Right lobe of liver (tissue), 6 donors: ENCODE measurements at regions not wholly inside any gene's neighbourhood (a gene's known extent, or its start where the extent isn't known, plus 50 kb on each side); places are given as distances from the start of the nearest gene placed in this dataset.

Experiments used
- ATAC-seq, 4 donors: fragments of 200-7000 bp; cut with Tn5 transposase; one replicate each; pipeline ENCODE4 v1.9.1; 2020; ENCODE audit warnings: mild to moderate bottlenecking in 4 of 4, moderate library complexity in 4 of 4
- DNase-seq, 3 donors: peaks; one replicate each; pipeline ENCODE4 v3.0.0-alpha.2; 2020
- H3K27ac ChIP-seq, 3 donors: fragments of 200-600 bp; one replicate each; pipeline ENCODE4 v1.8.0; 2022
- H3K27me3 ChIP-seq, 2 donors: fragments of 200-600 bp; one replicate each; pipeline ENCODE4 v1.8.0; 2022
- H3K36me3 ChIP-seq, 4 donors: fragments of 200-600 bp; sonication (generic) in 1 of 4; one replicate each; pipeline versions ENCODE4 v1.5.1 to v1.8.0; 2017 to 2022; ENCODE audit warnings: control low read depth in 1 of 4
- H3K4me1 ChIP-seq, 4 donors: fragments of 200-600 bp; sonication (generic) in 1 of 4; one replicate each; pipeline versions ENCODE4 v1.5.1 to v1.8.0; 2017 to 2022; ENCODE audit warnings: control low read depth in 1 of 4
- H3K4me3 ChIP-seq, 3 donors: fragments of 200-600 bp; one replicate each; pipeline ENCODE4 v1.8.0; 2022
- H3K9me3 ChIP-seq, 4 donors: fragments of 200-600 bp; sonication (generic) in 1 of 4; one replicate each; pipeline versions ENCODE4 v1.5.1 to v1.8.0; 2017 to 2022; ENCODE audit warnings: control low read depth in 1 of 4
- POLR2A ChIP-seq: fragments of 450-650 bp; IDR thresholded peaks from one replicate; pipeline ENCODE4 v1.6.1; 2017; ENCODE audit warnings: antibody characterized with exemption, mild to moderate bottlenecking
- WGBS: methylation state at CpG from one replicate; pipeline ENCODE4 v1.1.6; 2018; ENCODE audit warnings: low coverage, low lambda C conversion rate; ENCODE audit not compliant: insufficient coverage; ENCODE audit errors: missing lambda C conversion rate; 5-methylcytosine and 5-hydroxymethylcytosine counted together
- intact Hi-C, 2 donors: fragments of 100-400 bp; cut with DNase I; formaldehyde crosslinking; loops; one replicate each; pipeline versions ENCODE4 v1.11.2 to v1.14.1; 2022
- TF ChIP-seq, protein P1 (sequence below), 4 donors: fragments of 200-600 bp in 3 of 4; fragments of 450-650 bp in 1 of 4; IDR thresholded peaks; one replicate each; pipeline versions ENCODE4 v1.5.1 to v1.8.0; 2016 to 2022; ENCODE audit warnings: antibody characterized with exemption in 4 of 4, mild to moderate bottlenecking in 2 of 4
- donor health status: DM: no; HTN: yes; CAD: no.
- donor health status: DM: no; HTN: no; CAD: no.
- donor health status: DM: no; HTN: no; CAD: no.
- donor health status: DM: no; HTN: yes; CAD: no.
- donor health status: DM: no; HTN: yes; CAD: no.

DNA sequence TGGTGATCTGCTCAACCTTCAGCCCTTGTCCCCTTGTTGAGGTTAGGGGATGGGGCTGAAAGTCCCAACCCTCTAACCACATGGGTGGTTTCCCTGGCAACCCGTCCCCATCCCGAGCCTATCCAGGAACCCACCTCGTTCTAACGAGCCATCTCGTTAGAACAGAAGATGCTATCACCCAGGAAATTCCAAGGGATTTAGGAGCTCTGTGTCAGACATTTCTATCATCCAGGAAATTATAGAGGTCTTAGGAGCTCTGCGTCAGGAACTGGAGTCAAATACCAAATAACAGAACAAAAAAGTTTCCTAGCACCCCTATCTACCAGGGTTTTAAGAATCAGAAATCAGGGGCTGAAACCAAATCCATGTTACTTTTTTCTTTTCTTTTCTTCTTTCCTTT lies 90.3 kb upstream of the LCLAT1 start:
- TF ChIP-seq, protein P1, sequence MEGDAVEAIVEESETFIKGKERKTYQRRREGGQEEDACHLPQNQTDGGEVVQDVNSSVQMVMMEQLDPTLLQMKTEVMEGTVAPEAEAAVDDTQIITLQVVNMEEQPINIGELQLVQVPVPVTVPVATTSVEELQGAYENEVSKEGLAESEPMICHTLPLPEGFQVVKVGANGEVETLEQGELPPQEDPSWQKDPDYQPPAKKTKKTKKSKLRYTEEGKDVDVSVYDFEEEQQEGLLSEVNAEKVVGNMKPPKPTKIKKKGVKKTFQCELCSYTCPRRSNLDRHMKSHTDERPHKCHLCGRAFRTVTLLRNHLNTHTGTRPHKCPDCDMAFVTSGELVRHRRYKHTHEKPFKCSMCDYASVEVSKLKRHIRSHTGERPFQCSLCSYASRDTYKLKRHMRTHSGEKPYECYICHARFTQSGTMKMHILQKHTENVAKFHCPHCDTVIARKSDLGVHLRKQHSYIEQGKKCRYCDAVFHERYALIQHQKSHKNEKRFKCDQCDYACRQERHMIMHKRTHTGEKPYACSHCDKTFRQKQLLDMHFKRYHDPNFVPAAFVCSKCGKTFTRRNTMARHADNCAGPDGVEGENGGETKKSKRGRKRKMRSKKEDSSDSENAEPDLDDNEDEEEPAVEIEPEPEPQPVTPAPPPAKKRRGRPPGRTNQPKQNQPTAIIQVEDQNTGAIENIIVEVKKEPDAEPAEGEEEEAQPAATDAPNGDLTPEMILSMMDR (IDR thresholded peaks at IDR 0.05): no peak
- no peak for TF ChIP-seq POLR2A
- H3K9me3 ChIP-seq: no peaks in the 10 kb centered on the region
- H3K4me1 ChIP-seq: no peaks in the 10 kb centered on the region
- ATAC-seq: no peak
- no peaks in the 10 kb centered on the region for H3K27me3 ChIP-seq
- intact Hi-C loops: no loop called here
- no peak overlapping the region for H3K4me3 ChIP-seq
- WGBS: 44% methylated on average over 6 of the region's 6 CpGs
- no peak for DNase-seq
- no peak overlapping the region for H3K27ac ChIP-seq
- no peaks in the 10 kb centered on the region for H3K36me3 ChIP-seq

- H3K27me3 ChIP-seq: no peaks in the 10 kb centered on the region
- no peak for ATAC-seq
- no peak overlapping the region for H3K4me3 ChIP-seq
- TF ChIP-seq, protein P1 (IDR thresholded peaks at IDR 0.05): no peak
- TF ChIP-seq POLR2A: no peak
- WGBS: 56% methylated on average over 5 of the region's 5 CpGs
- no peak overlapping the region for H3K27ac ChIP-seq
- H3K36me3 ChIP-seq: no peaks in the 10 kb centered on the region
- intact Hi-C loops: no loop called here
- no peaks in the 10 kb centered on the region for H3K9me3 ChIP-seq
- H3K4me1 ChIP-seq: no peaks in the 10 kb centered on the region
- no peak for DNase-seq
These were observed 88.7 kb upstream of the LCLAT1 start for GRCh38 chr2:30358351-30358750.

DNA sequence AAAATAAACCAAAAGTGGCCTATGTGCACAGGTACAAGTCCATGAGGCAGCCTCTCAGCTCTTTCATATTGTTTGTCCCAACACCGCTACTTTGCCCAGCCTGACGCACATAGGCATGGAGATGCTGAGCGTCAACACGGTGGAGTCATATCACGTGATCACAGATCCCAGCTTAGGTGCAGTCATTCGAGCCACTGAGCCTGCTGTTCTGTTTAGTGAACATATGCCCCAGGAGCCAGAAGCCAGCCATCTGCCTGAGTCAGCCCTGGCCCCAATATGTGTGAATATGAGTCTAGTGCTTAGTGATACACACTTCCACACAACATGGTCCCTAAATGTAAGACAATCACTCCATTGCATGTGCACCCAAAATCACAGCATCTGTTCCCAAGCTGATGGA lies 88.2 kb upstream of the LCLAT1 start:
- Histone ChIP-seq H3K4me1 (no peaks in the 10 kb centered on the region), H3K4me3 (no peak overlapping the region), H3K27ac (no peak overlapping the region), H3K36me3 (no peaks in the 10 kb centered on the region), H3K9me3 (no peaks in the 10 kb centered on the region), H3K27me3 (no peaks in the 10 kb centered on the region)
- ATAC-seq (no peak), DNase-seq (no peak)
- TF ChIP-seq POLR2A: no peak
- TF ChIP-seq, protein P1 (IDR thresholded peaks at IDR 0.05): no peak
- WGBS: 79% methylated on average over 6 of the region's 6 CpGs
- intact Hi-C loops: no loop called here

- ATAC-seq (peak; percentile 68 to 84 (median 80)), DNase-seq (peak; percentile 39 to 62 (median 55))
- no peak overlapping the region for H3K4me3 ChIP-seq
- TF ChIP-seq, protein P1 (IDR thresholded peaks at IDR 0.05): no peak
- no peak for TF ChIP-seq POLR2A
- H3K9me3 ChIP-seq: no peaks in the 10 kb centered on the region
- H3K4me1 ChIP-seq: no peaks in the 10 kb centered on the region
- H3K27me3 ChIP-seq: no peaks in the 10 kb centered on the region
- H3K36me3 ChIP-seq: no peaks in the 10 kb centered on the region
- intact Hi-C loops: no loop called here
- 49% methylated on average over 4 of the region's 7 CpGs for WGBS
- H3K27ac ChIP-seq: no peak overlapping the region
These were observed 87.3 kb upstream of the LCLAT1 start for GRCh38 chr2:30359644-30360167.
